GM12864 (cell line): ENCODE measurements at regions not wholly inside any gene's neighbourhood (a gene's known extent, or its start where the extent isn't known, plus 50 kb on each side); places are given as distances from the start of the nearest gene placed in this dataset.

ENCODE experiments used
- DNase-seq: peaks from one replicate; pipeline ENCODE4 v3.0.0-alpha.2; 2011; ENCODE audit warnings: low read depth
- H3K4me3 ChIP-seq: 2 replicates; pipeline ENCODE4 v1.5.1; 2011; ENCODE audit warnings: mild to moderate bottlenecking, low read depth, low read length, control low read depth
- TF ChIP-seq, protein P1 (sequence below): IDR thresholded peaks from 2 replicates; pipeline ENCODE4 v1.5.1; 2011; ENCODE audit warnings: low read depth, mild to moderate bottlenecking, moderate library complexity, low read length, control low read depth, inconsistent platforms; ENCODE audit errors: missing control alignments

DNA sequence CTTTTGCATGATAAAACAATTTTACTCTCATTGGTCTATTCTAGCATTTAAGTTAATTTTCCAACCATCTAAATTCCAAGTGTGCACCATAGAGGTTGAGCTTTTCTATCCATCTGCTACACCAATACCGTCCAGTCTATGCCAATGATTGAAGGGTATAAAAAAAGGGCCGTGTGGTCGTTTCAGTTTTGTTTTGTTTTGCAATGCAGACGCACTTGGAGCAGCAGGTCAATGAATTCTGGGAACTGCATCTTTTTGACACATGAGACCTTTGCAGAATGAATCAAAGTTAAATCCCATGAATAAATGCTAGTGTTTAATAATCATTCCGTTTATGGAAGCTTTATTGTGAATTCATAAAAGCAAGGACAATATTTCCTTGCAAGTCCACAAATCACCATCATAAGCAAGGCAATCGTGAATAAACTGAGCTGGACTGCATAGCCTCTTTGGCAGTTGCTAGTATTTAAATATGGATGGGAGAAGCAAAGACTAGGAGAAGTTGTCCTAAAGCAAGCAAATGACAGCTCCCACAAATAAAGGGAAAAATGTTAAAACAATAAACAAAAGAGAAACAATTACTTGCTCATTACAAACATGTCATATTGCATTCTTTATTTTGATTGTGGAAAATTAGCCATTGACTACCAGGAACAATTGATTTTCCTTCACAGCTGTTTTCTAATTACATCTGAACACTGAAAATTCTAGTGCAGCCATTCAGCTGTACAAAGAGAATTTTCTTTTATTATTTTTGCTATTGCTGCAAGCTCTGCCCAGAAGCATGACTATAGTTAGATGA, 649.7 kb upstream of the GJE1 start:
- peak overlapping the region; percentile 27; the same call in 1 of the 2 replicates for H3K4me3 ChIP-seq
- no peak for DNase-seq
- TF ChIP-seq, protein P1, sequence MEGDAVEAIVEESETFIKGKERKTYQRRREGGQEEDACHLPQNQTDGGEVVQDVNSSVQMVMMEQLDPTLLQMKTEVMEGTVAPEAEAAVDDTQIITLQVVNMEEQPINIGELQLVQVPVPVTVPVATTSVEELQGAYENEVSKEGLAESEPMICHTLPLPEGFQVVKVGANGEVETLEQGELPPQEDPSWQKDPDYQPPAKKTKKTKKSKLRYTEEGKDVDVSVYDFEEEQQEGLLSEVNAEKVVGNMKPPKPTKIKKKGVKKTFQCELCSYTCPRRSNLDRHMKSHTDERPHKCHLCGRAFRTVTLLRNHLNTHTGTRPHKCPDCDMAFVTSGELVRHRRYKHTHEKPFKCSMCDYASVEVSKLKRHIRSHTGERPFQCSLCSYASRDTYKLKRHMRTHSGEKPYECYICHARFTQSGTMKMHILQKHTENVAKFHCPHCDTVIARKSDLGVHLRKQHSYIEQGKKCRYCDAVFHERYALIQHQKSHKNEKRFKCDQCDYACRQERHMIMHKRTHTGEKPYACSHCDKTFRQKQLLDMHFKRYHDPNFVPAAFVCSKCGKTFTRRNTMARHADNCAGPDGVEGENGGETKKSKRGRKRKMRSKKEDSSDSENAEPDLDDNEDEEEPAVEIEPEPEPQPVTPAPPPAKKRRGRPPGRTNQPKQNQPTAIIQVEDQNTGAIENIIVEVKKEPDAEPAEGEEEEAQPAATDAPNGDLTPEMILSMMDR: no peak

DNA sequence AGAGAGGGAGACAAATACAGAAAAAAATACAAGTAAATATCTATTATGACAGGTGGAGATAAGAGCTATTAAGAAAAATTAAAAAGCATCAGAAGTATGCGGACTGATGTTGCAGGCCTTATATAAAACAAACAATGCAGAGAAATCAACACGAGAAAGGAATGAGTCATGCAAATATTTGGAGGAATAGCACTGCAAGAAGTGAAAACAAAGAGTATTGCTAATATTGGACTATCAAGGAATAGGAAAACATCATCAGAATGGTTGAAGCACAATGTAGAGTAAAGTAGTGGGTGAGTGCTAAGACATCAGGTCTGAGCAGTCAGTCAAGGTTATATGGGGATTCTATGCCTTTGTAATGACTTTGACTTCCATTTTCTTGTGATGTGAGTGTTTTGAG, 657.5 kb upstream of the GJE1 start:
- no peak for DNase-seq
- H3K4me3 ChIP-seq: no peak overlapping the region
- TF ChIP-seq, protein P1: no peak

DNA sequence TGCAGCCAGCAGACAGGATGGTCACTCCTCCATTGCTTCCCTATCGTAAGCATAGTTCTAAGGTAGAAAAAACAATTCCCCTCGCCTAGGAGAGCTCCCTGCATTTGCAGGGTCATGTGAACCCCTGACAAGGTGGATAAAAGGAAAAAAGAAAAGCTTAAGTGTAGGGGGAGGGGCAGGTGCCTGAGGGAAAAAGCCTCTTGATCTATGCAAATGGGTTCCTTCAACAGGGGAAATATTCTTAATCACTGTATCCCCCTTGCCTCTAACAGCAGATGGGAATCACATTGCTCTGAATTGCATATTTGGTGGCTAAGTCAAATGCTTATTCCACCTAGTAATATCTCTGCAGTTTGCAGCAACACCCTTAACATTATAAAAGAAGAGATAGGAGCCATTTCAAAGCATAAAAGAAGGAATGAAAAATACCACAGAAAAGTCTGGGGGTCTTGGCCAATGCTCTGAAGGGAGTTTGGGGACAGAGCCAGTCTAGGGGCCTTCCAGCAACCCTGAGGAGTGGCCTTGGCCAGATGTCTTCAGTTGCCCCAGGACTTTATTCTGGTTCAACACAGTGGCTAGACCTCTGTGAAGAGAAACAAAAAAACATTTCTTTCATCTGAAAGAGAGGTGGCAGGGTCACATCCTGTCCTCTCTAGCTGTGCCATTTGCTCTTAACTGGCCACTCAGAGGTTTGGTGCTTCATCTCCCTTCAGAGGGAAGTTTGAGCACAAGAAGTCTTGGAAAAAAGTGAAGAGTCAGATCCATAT, 660.4 kb upstream of the GJE1 start:
- TF ChIP-seq, protein P1: no peak
- no peak overlapping the region for H3K4me3 ChIP-seq
- DNase-seq: no peak

DNA sequence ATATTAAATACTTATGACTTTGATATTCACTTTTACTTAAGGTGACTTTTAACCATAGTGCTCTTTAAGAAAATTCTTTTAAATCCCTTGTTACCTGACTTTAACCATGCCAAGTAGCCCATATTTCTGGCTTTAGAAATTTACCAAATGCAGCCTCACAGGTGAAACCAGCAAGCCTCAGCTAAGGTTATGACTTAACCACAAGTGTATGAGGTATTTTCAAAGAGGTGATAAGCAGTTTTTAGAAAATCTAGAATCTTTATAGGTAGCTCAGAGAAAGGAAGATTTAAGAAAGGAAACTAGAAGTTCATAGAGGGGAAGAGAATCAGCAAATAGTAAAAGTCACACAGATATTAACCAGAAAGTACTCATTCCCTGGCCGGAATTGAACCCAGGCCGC, 661.9 kb upstream of the GJE1 start:
- TF ChIP-seq, protein P1: no peak
- no peak overlapping the region for H3K4me3 ChIP-seq
- no peak for DNase-seq

DNA sequence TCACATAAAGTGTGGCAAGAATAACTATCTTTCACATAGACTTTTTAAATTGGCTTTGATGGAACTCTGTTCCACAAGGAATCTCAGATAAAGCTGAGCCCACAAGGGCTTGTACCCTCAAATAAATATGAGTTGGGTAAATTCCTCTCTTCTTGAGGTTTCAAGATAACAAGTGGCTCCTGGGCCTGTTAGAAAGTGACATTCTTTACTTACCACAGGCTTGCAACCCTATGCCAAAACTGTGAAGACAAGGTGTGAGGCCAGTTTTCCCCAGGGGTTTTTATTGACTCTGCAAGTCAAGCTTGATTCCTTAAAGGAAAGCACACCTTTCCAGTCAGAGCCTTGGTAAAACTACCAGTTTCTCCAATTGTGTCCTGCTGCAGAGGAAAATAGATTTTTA, 664.8 kb upstream of the GJE1 start:
- no peak overlapping the region for H3K4me3 ChIP-seq
- TF ChIP-seq, protein P1: no peak
- no peak for DNase-seq

DNA sequence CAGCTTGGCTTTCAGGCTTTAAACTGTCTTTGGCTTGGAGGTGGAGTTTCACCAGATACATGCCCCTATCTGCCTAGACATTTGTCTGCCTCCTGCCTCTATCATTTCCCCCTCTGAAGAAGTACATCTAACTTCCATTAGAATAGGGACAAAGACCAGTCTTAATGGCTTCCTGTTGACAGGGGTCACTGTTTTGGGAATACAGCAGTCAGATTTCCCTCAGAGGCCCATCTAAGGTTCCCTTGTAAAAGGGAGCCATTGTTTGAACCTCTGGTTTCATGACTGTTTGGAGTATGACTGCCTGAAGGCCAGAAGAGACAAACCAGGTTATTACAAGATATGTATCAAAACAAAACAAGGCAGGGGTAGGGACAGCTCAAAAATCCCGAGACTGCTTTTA, 665.7 kb upstream of the GJE1 start:
- no peak overlapping the region for H3K4me3 ChIP-seq
- TF ChIP-seq, protein P1: no peak
- no peak for DNase-seq

DNA sequence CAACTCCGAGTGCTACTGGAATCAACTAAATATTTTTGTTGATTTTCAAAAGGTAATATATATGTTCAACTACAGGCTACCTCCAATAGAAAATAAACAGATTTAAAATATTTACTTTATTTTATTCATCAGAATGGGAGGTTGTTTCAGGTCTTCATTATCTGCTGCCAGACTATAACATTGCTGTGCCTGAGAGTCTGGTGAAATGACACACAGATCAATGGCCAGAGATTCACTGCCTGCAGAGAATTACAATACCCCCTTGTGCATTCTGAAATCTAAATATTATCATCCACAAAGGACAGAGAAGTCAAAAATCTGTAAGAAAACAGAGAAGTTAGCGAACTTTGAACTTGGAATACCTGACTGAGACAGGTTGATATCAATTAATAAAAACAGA, 667.8 kb upstream of the GJE1 start:
- H3K4me3 ChIP-seq: no peak overlapping the region
- DNase-seq: no peak
- TF ChIP-seq, protein P1: no peak
